Superior temporal gyrus (tissue), 1 donor: ENCODE measurements at regions not wholly inside any gene's neighbourhood (a gene's known extent, or its start where the extent isn't known, plus 50 kb on each side); places are given as distances from the start of the nearest gene placed in this dataset.
A peak's percentile ranks its signal among the peaks of the same experiment; 100 is the strongest.

Experiments
- DNase-seq: peaks from one replicate; pipeline ENCODE4 v3.0.0-alpha.2; 2016; ENCODE audit errors: extremely low spot score

GRCh38 chr2:144333143-144333555 lies 186.8 kb downstream of the ZEB2 start:
- DNase-seq, result peak; percentile 70

- peak; percentile 90 for DNase-seq
Measured at GRCh38 chr2:144332356-144333142, 187.4 kb downstream of the ZEB2 start.

- DNase-seq, result peak; percentile 78
Measured at GRCh38 chr2:144331674-144332355, 188.1 kb downstream of the ZEB2 start.

- DNase-seq, result peak; percentile 63
Measured at GRCh38 chr2:144330951-144331673, 188.8 kb downstream of the ZEB2 start.

- DNase-seq, result no peak
Measured at GRCh38 chr2:144329472-144329871, 190.4 kb downstream of the ZEB2 start.

- DNase-seq, result no peak
Measured at GRCh38 chr2:144328938-144329337, 191.0 kb downstream of the ZEB2 start.

- DNase-seq, result no peak
Measured at GRCh38 chr2:144326825-144327224, 193.1 kb downstream of the ZEB2 start.

GRCh38 chr2:144325086-144325485 lies 194.8 kb downstream of the ZEB2 start:
- no peak for DNase-seq

- DNase-seq, result no peak
Measured at GRCh38 chr2:144324446-144325045, 195.4 kb downstream of the ZEB2 start.

- DNase-seq, result no peak
Measured at GRCh38 chr2:144323946-144324345, 196.0 kb downstream of the ZEB2 start.

GRCh38 chr2:144322379-144322778 lies 197.5 kb downstream of the ZEB2 start:
- DNase-seq, result no peak

GRCh38 chr2:144320491-144320890 lies 199.4 kb downstream of the ZEB2 start:
- DNase-seq, result no peak

- DNase-seq, result no peak
Measured at GRCh38 chr2:144317071-144317738, 202.7 kb downstream of the ZEB2 start.

- no peak for DNase-seq
Measured at GRCh38 chr2:144310889-144311608, 208.9 kb downstream of the ZEB2 start.

GRCh38 chr2:144310484-144310883 lies 209.4 kb downstream of the ZEB2 start:
- DNase-seq, result no peak

GRCh38 chr2:144307711-144308110 lies 212.2 kb downstream of the ZEB2 start:
- DNase-seq, result no peak

- no peak for DNase-seq
Measured at GRCh38 chr2:144304202-144304601, 215.7 kb downstream of the ZEB2 start.

- no peak for DNase-seq
Measured at GRCh38 chr2:144300632-144301031, 219.3 kb downstream of the ZEB2 start.

GRCh38 chr2:144290276-144290675 lies 229.6 kb downstream of the ZEB2 start:
- no peak for DNase-seq

GRCh38 chr2:144288438-144288837 lies 231.5 kb downstream of the ZEB2 start:
- no peak for DNase-seq

GRCh38 chr2:144285324-144285723 lies 234.6 kb downstream of the ZEB2 start:
- no peak for DNase-seq
